ENCODE measurements at regions not wholly inside any gene's neighbourhood (a gene's known extent, or its start where the extent isn't known, plus 50 kb on each side); places are given as distances from the start of the nearest gene placed in this dataset.
"Not testable (repeated sequence)": the region's sequence is repeated elsewhere in the genome, so short reads cannot be mapped to it uniquely, and the experiment has no call there.

- Histone ChIP-seq H3K36me3 (no peaks in the 10 kb centered on the region), H3K27me3 (no peaks in the 10 kb centered on the region), H3K4me3 (no peak overlapping the region), H3K9me3 (no peaks in the 10 kb centered on the region), H3K4me1 (no peaks in the 10 kb centered on the region), H3K27ac (no peak overlapping the region)
- TF ChIP-seq CTCF (IDR thresholded peaks at IDR 0.05): no peak
- no peak for TF ChIP-seq POLR2A (IDR thresholded peaks at IDR 0.05)
- DNase-seq: no peak
These were observed 710.5 kb upstream of the CDH9 start for GRCh38 chr5:27748847-27749246.

DNA sequence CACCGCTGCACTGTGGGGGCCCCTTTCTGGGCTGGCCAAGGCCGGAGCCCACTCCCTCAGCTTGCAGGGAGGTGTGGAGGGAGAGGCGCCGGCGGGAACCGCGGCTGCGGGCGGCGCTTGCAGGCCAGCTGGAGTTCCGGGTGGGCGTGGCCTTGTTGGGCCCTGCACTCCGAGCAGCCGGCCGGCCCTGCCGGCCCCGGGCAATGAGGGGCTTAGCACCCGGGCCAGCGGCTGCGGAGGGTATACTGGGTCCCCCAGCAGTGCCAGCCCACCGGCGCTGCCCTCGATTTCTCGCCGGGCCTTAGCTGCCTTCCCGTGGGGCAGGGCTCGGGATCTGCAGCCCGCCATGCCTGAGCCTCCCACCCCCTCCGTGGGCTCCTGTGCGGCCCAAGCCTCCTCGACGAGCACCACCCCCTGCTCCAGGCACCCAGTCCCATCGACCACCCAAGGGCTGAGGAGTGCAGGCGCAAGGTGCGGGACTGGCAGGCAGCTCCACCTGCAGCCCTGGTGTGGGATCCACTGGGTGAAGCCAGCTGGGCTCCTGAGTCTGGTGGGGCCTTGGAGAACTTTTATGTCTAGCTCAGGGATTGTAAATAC lies 705.1 kb upstream of the CDH9 start:
- H3K4me3 ChIP-seq, DNase-seq, H3K9me3 ChIP-seq, H3K27ac ChIP-seq, H3K27me3 ChIP-seq, H3K36me3 ChIP-seq, H3K4me1 ChIP-seq: not testable (repeated sequence)

DNA sequence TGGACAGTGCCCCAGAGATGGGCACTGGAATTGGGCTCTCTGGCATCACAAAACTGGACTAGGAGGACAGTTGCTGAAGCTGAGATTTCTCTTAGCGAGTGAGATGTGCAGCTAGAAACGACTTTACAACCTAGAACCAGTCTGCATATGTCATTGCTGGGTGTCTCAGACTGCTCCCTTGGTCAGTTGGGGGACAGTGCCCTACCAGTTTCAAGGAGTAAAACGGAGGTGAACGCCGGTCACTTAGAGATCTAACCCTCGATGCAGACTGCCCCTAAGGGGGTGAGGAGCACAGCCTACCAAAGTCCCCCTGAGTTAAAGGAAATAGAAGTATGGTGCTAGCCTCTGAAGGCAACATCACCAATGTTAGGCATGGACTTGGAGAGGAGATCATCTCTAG lies 704.4 kb upstream of the CDH9 start:
- Histone ChIP-seq H3K9me3 (no peaks in the 10 kb centered on the region), H3K27ac (no peak overlapping the region), H3K4me1 (no peaks in the 10 kb centered on the region), H3K4me3 (no peak overlapping the region), H3K27me3 (no peaks in the 10 kb centered on the region), H3K36me3 (no peaks in the 10 kb centered on the region)
- no peak for DNase-seq
- TF ChIP-seq POLR2A (IDR thresholded peaks at IDR 0.05) (no peak), CTCF (IDR thresholded peaks at IDR 0.05) (no peak)

- H3K27me3 ChIP-seq: no peaks in the 10 kb centered on the region
- no peak overlapping the region for H3K4me3 ChIP-seq
- no peak for TF ChIP-seq POLR2A (IDR thresholded peaks at IDR 0.05)
- no peak for TF ChIP-seq CTCF (IDR thresholded peaks at IDR 0.05)
- no peaks in the 10 kb centered on the region for H3K4me1 ChIP-seq
- H3K27ac ChIP-seq: no peak overlapping the region
- no peaks in the 10 kb centered on the region for H3K9me3 ChIP-seq
- H3K36me3 ChIP-seq: no peaks in the 10 kb centered on the region
- no peak for DNase-seq
These were observed 696.5 kb upstream of the CDH9 start for GRCh38 chr5:27734838-27735237.

- Histone ChIP-seq H3K4me1 (no peaks in the 10 kb centered on the region), H3K27ac (no peak overlapping the region), H3K9me3 (no peaks in the 10 kb centered on the region), H3K27me3 (no peaks in the 10 kb centered on the region), H3K4me3 (no peak overlapping the region), H3K36me3 (no peaks in the 10 kb centered on the region)
- TF ChIP-seq POLR2A (IDR thresholded peaks at IDR 0.05) (no peak), CTCF (IDR thresholded peaks at IDR 0.05) (no peak)
- DNase-seq: no peak
These were observed 694.9 kb upstream of the CDH9 start for GRCh38 chr5:27733237-27733636.

DNA sequence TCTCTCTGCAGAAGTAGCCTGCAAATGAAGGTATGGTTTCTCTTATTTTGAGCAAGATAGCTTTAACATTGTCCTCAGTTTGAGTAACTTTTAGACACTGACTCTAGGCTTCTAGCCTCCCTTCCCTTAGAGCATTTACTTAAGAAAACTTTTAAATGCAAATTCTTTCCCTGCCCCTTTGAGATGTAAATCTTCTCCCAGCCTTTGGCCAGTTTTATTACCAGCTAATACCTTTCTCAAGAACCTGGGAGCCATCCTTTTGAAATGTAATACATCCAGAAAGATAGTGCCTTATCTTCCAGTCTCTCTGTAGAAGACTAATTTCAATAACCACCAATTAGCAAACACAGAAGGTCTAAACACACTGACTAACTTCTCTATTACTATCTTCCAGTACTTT lies 688.9 kb upstream of the CDH9 start:
- Histone ChIP-seq H3K9me3 (no peaks in the 10 kb centered on the region), H3K4me1 (no peaks in the 10 kb centered on the region), H3K36me3 (no peaks in the 10 kb centered on the region), H3K27me3 (no peaks in the 10 kb centered on the region), H3K27ac (no peak overlapping the region), H3K4me3 (no peak overlapping the region)
- no peak for DNase-seq
- TF ChIP-seq POLR2A (IDR thresholded peaks at IDR 0.05) (no peak), CTCF (IDR thresholded peaks at IDR 0.05) (no peak)

Measured in Peyer's patch (tissue), 4 donors.